ENCODE measurements at regions not wholly inside any gene's neighbourhood (a gene's known extent, or its start where the extent isn't known, plus 50 kb on each side); places are given as distances from the start of the nearest gene placed in this dataset.

DNA sequence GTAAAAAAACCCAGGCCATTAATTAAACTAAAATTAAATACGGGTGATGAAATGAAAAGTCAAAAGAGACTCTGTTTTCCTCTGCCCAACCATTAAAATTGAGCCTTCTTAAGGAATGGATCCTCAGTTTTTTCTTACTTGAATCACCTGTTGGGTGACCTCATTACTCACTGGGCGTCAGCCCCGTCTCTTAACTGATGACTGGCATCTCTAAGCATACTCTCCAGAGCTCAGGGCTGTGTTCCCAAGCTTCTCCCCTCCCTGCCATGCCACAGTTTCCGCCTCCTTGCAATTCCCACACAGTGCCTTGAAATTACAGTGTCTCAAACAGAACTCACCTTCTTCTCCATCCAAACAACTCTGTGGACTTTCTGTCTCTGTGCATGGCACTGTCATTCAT is 421.1 kb upstream of the CELF4 start (continued):
- no peak for TF ChIP-seq ZNF462 (CRISPR knock-in tag; IDR thresholded peaks at IDR 0.05)
- TF ChIP-seq REST (IDR thresholded peaks at IDR 0.05; ENCODE audit: unreplicated experiment): no peak
- TF ChIP-seq POLR2AphosphoS5 (IDR thresholded peaks at IDR 0.05; ENCODE audit: low read depth): no peak
- TF ChIP-seq STAT1 (IDR thresholded peaks at IDR 0.05; ENCODE audit: unreplicated experiment): no peak
- TF ChIP-seq CREB1 (CRISPR knock-in tag; IDR thresholded peaks at IDR 0.05; ENCODE audit: low read depth): no peak
- no peak for TF ChIP-seq JUNB (IDR thresholded peaks at IDR 0.05; ENCODE audit: unreplicated experiment)
- TF ChIP-seq ZNF331 (CRISPR knock-in tag; IDR thresholded peaks at IDR 0.05; ENCODE audit: low read depth): no peak
- TF ChIP-seq ZNF114 (CRISPR knock-in tag; IDR thresholded peaks at IDR 0.05): no peak
- TF ChIP-seq, protein P1, sequence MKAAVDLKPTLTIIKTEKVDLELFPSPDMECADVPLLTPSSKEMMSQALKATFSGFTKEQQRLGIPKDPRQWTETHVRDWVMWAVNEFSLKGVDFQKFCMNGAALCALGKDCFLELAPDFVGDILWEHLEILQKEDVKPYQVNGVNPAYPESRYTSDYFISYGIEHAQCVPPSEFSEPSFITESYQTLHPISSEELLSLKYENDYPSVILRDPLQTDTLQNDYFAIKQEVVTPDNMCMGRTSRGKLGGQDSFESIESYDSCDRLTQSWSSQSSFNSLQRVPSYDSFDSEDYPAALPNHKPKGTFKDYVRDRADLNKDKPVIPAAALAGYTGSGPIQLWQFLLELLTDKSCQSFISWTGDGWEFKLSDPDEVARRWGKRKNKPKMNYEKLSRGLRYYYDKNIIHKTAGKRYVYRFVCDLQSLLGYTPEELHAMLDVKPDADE (IDR thresholded peaks at IDR 0.05): no peak
- no peak for TF ChIP-seq CTCF (conservative IDR thresholded peaks at IDR 0.05; ENCODE audit: low read depth in 2 of 2)
- TF ChIP-seq EZH2 (IDR thresholded peaks at IDR 0.05; ENCODE audit: low read depth, unreplicated experiment): no peak

All from GM23338 (cell line).